ENCODE measurements at regions not wholly inside any gene's neighbourhood (a gene's known extent, or its start where the extent isn't known, plus 50 kb on each side); places are given as distances from the start of the nearest gene placed in this dataset.

DNA sequence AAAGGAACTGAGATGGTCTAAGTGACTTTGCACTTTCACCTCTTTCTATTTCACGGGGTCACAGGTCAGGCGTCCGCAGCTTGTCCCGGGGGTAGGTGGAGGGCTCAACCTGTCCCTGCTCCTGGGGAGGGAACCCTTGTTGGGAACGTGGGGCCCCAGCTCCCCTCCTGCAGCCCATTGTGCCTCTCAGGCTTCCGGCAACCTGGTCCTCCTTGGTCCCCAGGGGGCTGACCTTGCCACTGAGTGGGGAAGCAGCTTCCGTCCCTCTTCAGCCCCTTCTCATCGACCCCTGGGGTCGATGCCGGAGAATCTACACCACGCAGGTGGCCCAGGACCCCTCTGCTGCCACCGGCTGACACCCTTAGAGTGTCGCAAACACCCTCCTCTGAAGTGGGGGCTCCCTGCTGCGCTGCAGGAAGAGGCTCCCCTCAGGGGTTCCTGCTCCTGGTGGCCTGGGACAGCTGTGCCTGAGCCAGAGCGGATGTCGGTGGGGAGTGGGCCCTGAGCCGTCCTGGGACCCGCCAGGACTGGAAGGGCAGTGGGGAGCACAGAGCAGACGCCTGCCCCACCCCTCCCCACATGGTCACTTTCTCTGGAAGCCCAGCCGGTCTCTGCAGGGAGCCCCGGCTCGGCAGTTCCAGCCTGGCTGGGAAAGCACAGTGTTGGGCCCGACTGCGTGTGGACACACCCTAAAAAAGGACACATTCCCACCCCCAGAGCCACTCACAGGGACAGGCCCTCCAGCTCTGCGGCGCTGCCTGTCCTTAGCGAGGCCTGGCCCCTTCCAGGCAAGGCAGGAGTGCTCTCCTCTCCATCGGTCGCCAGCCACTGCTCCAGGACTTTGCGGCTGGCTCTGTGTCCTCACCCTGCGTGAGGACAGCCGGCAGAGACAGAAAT is 357.5 kb upstream of the SHH start:
- no peak for FAIRE-seq

DNA sequence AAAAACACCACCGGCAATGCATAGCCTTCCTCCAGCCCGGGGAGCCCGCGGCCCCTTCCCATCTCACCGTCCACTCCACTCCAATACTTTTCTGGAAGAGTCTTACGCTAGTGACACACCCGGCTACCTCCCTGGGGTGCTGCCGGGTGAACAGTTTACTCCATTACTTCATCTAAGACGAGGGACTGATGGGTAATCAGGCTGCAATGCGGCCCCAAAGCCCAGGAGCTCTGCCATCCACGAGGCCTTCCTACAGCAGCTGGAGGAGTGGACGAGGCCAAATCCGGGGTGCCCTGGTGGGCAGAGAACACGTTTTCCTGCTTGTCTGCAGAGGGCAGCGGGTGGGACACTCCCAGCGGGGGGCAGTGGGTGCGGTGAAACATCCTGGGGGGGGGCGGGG is 356.2 kb upstream of the SHH start:
- DNase-seq (ENCODE audit: extremely low spot score, insufficient read length, low read depth) (no peak), FAIRE-seq (no peak)

More for the DNA sequence above, 357.5 kb upstream of the SHH start:
- DNase-seq (ENCODE audit: extremely low spot score, insufficient read length, low read depth): no peak

DNA sequence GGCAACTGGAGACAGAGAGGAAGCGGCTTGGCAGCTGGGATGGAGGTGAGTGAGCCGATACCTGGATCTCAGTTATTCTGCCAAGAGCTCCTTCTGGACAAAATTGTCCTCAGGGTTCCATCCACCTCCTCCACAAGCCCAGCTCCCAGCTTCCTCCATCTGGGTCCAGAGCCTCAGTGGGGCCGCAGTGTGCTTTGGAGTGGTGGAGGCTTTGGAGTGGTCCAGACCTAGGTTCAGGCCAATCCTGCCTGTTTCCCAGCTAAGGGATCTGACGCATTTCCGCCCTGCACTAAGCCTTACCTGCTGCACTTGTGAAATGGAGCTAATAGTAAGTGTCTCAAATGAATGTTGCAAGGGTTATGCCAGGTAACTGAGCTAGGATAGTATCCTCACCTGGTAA is 355.7 kb upstream of the SHH start:
- FAIRE-seq: no peak
- no peak for DNase-seq (ENCODE audit: extremely low spot score, insufficient read length, low read depth)

GRCh38 chr7:156167417-156167807 is 355.1 kb upstream of the SHH start:
- DNase-seq (ENCODE audit: extremely low spot score, insufficient read length, low read depth) (no peak), FAIRE-seq (no peak)

GRCh38 chr7:156166692-156167416 is 354.6 kb upstream of the SHH start:
- DNase-seq (ENCODE audit: extremely low spot score, insufficient read length, low read depth) (no peak), FAIRE-seq (no peak)

DNA sequence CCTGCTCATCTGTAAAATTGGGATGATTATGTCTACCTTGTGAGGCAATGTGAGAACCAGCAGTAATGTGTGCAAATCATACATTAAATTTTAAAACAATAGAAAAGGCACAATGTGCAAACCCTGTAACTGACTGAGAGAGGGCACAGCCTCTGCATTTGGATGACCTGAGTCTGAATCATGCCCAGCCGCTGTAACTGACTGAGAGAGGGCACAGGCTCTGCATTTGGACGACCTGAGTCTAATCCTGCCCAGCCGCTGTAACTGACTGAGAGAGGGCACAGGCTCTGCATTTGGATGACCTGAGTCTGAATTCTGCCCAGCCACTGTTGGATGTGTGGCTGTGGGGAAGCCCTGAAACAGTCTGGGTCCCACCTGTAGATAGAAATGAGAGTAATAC is 351.5 kb upstream of the SHH start:
- no peak for DNase-seq (ENCODE audit: extremely low spot score, insufficient read length, low read depth)
- no peak for FAIRE-seq

DNA sequence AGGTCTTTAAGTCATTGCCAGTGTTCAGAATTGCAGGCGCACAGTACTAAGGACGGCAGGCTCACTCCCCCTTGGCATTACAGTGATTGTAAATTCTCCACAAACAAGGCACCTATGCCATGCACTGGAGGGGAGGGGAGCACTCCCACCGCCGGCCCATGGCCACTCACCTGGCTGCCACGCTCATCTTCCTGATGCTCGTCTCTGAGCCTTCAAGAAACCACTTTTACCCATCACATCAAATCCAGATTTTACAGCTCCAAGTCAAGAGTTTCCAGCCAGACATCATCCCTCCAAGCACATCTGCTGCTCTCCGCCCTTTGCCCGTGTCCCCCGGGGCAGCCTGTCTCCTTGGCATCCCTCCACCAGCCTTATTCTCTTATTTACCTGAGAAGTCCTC is 350.2 kb upstream of the SHH start:
- FAIRE-seq (no peak), DNase-seq (ENCODE audit: extremely low spot score, insufficient read length, low read depth) (no peak)

DNA sequence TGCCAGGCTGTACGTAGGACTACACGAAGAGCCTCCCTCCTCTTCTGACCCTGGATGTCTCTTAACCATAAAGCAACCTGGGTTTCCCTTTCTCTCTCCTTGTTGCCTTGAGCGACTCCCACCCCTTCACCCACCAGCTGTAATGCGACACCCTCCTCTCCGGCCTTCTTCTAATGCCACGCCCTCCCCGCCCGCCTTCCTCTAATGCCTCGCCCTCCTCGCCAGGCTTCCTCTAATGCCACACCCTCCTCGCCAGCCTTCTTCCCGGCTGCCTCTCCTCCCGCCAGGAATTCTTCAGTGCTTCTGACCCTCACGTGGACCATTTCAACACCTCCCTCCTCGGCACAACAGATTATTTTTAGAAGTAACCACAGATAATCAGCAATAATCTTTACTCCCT is 348.5 kb upstream of the SHH start:
- no peak for FAIRE-seq

DNA sequence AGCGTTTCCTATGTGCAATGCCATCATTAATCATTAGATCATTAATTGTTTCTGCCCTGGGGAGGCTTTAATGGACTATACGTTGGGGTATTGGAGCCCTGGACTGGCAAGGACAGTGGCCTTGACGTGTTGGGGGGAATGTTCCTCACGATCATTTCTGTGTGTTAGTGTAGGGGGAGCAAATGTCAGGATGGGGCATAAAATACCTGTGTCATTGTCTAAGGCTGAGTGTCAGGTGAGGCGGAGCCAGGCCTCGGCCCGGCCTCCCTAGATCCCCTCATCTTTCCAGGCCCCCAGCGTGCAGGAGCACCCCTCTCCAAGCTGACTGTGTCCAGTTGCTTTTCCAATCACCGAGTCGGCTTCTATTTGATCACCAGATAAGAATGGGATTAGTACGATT is 346.4 kb upstream of the SHH start:
- no peak for DNase-seq (ENCODE audit: extremely low spot score, insufficient read length, low read depth)
- FAIRE-seq: no peak

More for the DNA sequence above, 348.5 kb upstream of the SHH start:
- no peak for DNase-seq (ENCODE audit: extremely low spot score, insufficient read length, low read depth)

DNA sequence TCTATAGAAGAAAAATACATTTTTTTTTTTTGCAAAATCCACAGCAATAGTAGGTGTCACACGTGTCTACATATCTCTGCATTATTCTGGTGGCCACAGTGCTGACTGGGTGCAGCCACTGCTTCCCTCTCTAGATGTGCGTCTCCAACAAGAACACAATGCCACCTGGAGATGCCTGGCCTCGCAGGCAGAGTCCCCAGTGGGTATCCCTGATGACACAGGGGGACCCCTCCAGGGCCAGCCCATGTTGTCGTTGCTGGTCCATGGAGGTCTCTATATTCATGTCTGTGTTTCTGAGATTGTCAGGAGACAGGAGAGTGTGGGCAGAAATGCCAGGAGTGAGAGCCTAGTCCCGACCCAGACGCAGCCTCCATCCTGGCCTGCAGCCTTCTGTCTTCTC is 345.9 kb upstream of the SHH start:
- FAIRE-seq (no peak), DNase-seq (ENCODE audit: extremely low spot score, insufficient read length, low read depth) (no peak)

DNA sequence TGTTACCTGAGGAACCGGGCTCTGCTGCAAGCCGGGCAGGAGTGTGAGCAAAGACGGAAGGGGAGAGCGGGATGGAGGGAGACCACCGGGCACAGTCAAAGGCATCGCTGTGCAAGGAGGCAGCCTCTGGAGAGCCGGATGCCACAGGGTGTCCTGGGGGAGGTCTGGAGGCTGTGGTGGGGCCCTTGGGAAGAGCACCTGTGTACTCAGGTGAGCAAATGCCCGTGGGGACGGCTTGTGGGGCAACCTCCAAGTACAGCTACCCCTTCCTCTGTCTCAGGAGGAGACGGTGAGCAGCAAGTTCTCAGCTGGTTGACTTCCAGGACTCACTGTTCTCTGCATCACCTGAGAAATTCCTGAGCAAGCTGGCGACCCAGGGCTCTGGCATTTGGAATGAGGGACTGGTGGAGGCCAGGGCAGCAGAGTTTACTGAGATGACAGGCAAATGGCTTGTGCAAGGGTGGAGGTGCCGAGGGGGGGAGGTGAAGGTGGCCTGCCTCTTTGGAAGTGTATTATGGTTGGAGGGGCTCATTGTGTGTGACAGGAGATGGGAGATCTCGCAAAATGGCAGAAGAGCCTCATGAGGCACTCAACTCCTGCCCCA is 345.2 kb upstream of the SHH start:
- no peak for FAIRE-seq
- DNase-seq (ENCODE audit: extremely low spot score, insufficient read length, low read depth): no peak

DNA sequence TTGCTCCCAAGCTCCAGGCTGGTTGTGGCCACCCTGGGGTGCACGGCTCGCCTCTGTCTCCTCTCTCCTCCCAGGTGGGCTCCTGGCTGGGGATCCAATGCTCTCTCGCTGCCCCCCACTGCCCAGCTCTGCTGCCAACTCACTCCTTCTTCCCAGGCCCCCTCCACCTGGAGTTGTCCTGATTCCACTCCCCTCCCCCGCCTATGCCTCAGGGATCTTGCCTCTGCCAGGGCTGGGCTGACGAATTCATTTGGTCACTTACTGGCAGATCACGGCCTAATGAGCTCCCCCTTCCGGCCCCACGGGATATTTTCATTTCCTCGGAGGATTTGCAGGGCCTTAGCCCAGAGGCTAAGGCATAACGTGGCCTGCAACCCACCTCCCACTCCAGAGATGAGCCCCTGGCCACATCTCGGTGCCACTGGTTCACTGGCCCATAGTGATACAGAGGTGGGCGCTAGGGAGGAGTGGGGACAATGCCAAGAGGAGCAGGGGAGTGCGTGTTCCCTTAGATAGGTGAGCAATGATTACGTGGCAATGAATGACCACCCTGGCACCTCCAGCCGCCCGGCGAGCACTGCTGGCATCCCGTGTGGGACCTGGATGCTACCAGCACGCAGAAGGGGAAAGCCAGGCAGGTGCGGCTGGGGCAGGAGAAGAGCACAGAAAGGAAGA is 344.6 kb upstream of the SHH start:
- DNase-seq (ENCODE audit: extremely low spot score, insufficient read length, low read depth) (no peak), FAIRE-seq (no peak)

- FAIRE-seq: no peak
Observed at GRCh38 chr7:156155988-156156733, 343.9 kb upstream of the SHH start.

DNA sequence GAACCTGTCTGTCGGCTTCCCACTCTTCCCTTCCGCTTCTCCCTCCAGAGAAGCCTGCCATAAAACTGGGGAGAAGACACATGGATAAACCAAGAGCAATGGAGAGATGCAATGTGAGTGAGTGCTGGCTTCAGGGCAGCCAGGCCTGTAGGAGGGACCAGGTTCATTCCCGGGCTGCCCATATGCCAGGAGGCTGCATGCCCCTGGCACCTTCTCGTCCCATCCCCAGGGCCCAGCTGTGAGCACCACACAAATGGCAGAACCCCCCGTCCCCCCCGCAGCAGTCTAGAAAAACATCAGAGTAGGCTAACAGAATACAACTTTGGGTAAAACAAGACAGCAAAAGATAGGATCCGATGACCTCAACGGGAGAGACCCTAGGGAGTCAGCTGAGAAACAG is 341.3 kb upstream of the SHH start:
- FAIRE-seq: no peak
- no peak for DNase-seq (ENCODE audit: extremely low spot score, insufficient read length, low read depth)

More at GRCh38 chr7:156155988-156156733, 343.9 kb upstream of the SHH start:
- no peak for DNase-seq (ENCODE audit: extremely low spot score, insufficient read length, low read depth)

DNA sequence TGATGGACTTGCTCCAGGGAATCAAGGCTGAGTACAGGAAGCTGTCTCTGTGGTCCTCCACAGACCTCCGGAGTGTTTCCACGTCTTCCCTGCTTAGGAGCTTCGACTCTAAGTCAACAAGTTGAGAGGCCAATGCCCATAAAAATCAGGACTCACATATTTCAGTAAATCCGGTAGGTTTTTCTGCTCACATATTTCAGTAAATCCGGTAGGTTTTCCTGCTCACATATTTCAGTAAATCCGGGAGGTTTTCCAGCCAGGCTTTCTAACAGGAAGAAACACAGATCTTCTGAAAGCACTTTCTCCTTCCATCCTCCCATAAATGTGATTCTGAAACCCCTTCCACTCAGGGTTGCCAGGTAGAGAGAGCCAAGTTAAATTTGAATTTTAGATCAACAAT is 340.1 kb upstream of the SHH start:
- no peak for FAIRE-seq
- DNase-seq (ENCODE audit: extremely low spot score, insufficient read length, low read depth): no peak

DNA sequence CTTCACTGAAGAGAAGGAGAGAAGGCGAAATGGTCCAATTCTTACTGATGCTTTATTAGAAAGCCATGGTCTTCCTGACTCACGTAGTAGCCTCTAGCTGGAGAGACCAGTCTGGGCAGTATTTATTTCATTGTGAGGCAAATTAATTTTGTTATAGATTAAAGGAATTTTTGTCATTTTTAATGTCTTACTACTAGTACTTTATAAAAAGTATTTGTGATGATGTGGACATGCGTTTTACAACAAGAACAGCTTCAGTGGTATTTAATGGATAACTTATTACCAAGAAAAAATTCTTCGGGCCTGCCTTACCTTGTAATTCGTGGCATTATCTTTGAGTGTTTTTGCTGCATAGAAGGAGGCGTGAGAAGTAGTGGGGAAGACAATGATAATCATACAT is 339.4 kb upstream of the SHH start:
- FAIRE-seq: no peak

GRCh38 chr7:156151078-156151477 is 338.8 kb upstream of the SHH start:
- DNase-seq (ENCODE audit: extremely low spot score, insufficient read length, low read depth): no peak

More for the DNA sequence above, 339.4 kb upstream of the SHH start:
- DNase-seq (ENCODE audit: extremely low spot score, insufficient read length, low read depth): no peak

DNA sequence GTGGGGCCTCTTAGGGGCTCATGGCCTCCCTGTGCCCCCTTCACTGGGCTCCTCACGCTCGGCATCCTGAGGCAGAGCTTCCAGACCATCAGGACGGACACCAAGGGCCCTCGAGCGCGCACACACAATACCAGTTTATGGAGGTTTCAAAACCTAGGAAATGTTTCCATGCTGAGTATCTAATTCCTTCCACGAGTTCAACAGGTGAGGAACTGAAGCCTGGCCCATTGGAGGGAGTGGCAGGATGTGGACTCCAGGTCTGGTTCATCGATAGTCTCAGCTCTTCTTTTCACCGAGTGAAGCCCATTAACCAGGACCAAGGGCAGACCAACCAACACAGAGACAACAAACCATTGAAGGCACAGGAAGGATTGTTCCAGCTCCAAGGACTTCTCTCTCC is 336.7 kb upstream of the SHH start:
- FAIRE-seq (no peak), DNase-seq (ENCODE audit: extremely low spot score, insufficient read length, low read depth) (no peak)

More at GRCh38 chr7:156151078-156151477, 338.8 kb upstream of the SHH start:
- FAIRE-seq: no peak

DNA sequence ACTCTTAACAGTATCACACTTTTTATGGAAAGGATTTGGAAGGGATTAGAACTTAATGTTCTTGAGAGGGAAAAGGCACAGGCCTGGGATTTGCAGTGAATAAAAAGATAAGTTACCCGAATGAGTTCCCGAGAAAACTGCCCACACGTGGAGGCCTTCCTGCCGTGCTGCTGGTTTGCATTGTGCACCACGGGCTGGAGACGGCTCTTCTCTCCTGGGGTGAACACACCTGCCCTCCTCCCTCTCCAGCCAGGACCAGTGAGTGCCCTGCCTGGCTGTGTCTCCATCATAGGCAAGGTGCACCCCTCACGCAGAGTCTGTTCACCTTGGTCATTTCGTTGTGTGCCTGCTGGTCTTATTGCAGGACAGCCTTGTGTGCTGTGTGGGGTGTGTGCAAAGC is 336.3 kb upstream of the SHH start:
- DNase-seq (ENCODE audit: extremely low spot score, insufficient read length, low read depth): no peak
- FAIRE-seq: no peak

All from GM18507 (cell line).